ENCODE measurements at regions not wholly inside any gene's neighbourhood (a gene's known extent, or its start where the extent isn't known, plus 50 kb on each side); places are given as distances from the start of the nearest gene placed in this dataset.

- no peak overlapping the region for H3K27ac ChIP-seq
- H3K4me3 ChIP-seq: no peak overlapping the region
- 74 to 76% methylated on average over 3 of the region's 3 CpGs for WGBS, 2 donors
- no peak for DNase-seq
- H3K9me3 ChIP-seq: no peaks in the 10 kb centered on the region
- intact Hi-C loops (cut with DNase I): loop anchor here in 1 of 10 donors (5.0 kb wide), 1 partner anchor 161 kb away; no protein-coding TSS in a partner anchor
- no peaks in the 10 kb centered on the region for H3K27me3 ChIP-seq
- ATAC-seq: no peak
- TF ChIP-seq CTCF (IDR thresholded peaks at IDR 0.05): no peak
- H3K36me3 ChIP-seq: no peaks in the 10 kb centered on the region
- no peaks in the 10 kb centered on the region for H3K4me1 ChIP-seq
Measured at GRCh38 chr16:9031107-9031506, 60.3 kb upstream of the HAPSTR1 start.

GRCh38 chr16:9033125-9033830 is 58.2 kb upstream of the HAPSTR1 start:
- H3K27ac ChIP-seq: no peak overlapping the region
- TF ChIP-seq CTCF (IDR thresholded peaks at IDR 0.05): peak; percentile 9 to 53 (median 40)
- DNase-seq (no peak), ATAC-seq (no peak)
- H3K4me1 ChIP-seq: no peaks in the 10 kb centered on the region
- H3K27me3 ChIP-seq: no peaks in the 10 kb centered on the region
- intact Hi-C loops (cut with DNase I): loop anchor here in 1 of 10 donors (5.0 kb wide), 1 partner anchor 159 kb away; no protein-coding TSS in a partner anchor
- no peaks in the 10 kb centered on the region for H3K9me3 ChIP-seq
- no peaks in the 10 kb centered on the region for H3K36me3 ChIP-seq
- H3K4me3 ChIP-seq: no peak overlapping the region
- 77 to 78% methylated on average over 11 of the region's 11 CpGs for WGBS, 2 donors

GRCh38 chr16:9034056-9034455 is 57.4 kb upstream of the HAPSTR1 start:
- Histone ChIP-seq H3K4me1 (no peaks in the 10 kb centered on the region), H3K9me3 (no peaks in the 10 kb centered on the region), H3K27ac (no peak overlapping the region), H3K27me3 (no peaks in the 10 kb centered on the region), H3K4me3 (no peak overlapping the region), H3K36me3 (no peaks in the 10 kb centered on the region)
- TF ChIP-seq CTCF (IDR thresholded peaks at IDR 0.05): no peak
- no peak for DNase-seq
- 74 to 86% methylated on average over 8 of the region's 8 CpGs for WGBS, 2 donors
- no peak for ATAC-seq
- intact Hi-C loops (cut with DNase I): loop anchor here in 1 of 10 donors (5.0 kb wide), 1 partner anchor 158 kb away; no protein-coding TSS in a partner anchor

GRCh38 chr16:9035996-9036395 is 55.4 kb upstream of the HAPSTR1 start:
- no peak for ATAC-seq
- intact Hi-C loops (cut with DNase I): no loop called here
- 78 to 80% methylated on average over 5 of the region's 5 CpGs for WGBS, 2 donors
- Histone ChIP-seq H3K4me1 (no peaks in the 10 kb centered on the region), H3K9me3 (no peaks in the 10 kb centered on the region), H3K27me3 (no peaks in the 10 kb centered on the region), H3K36me3 (no peaks in the 10 kb centered on the region), H3K4me3 (no peak overlapping the region), H3K27ac (no peak overlapping the region)
- no peak for DNase-seq
- TF ChIP-seq CTCF (IDR thresholded peaks at IDR 0.05): no peak

Data from heart right ventricle (tissue), 16 donors.